Parathyroid adenoma (tissue), 2 donors: ENCODE measurements at regions not wholly inside any gene's neighbourhood (a gene's known extent, or its start where the extent isn't known, plus 50 kb on each side); places are given as distances from the start of the nearest gene placed in this dataset.

Experiments
- H2AFZ ChIP-seq: fragments of 300-600 bp; sonication (generic); one replicate; pipeline ENCODE4 v1.7.0; 2017; ENCODE audit warnings: antibody characterized with exemption, mild to moderate bottlenecking
- H3K27ac ChIP-seq: fragments of 300-600 bp; sonication (generic); one replicate; pipeline ENCODE4 v1.7.0; 2017
- H3K27me3 ChIP-seq: fragments of 300-600 bp; sonication (generic); one replicate; pipeline ENCODE4 v1.7.0; 2017; ENCODE audit warnings: low read length; ENCODE audit not compliant: control insufficient read depth, insufficient read depth
- H3K36me3 ChIP-seq: fragments of 300-600 bp; sonication (generic); one replicate; pipeline ENCODE4 v1.7.0; 2017; ENCODE audit warnings: low read length; ENCODE audit not compliant: control insufficient read depth, insufficient read depth
- H3K4me1 ChIP-seq: fragments of 300-600 bp; sonication (generic); one replicate; pipeline ENCODE4 v1.7.0; 2017; ENCODE audit warnings: control low read depth
- H3K4me2 ChIP-seq: fragments of 300-600 bp; sonication (generic); one replicate; pipeline ENCODE4 v1.7.0; 2017; ENCODE audit warnings: low read length
- H3K4me3 ChIP-seq: fragments of 300-600 bp; sonication (generic); one replicate; pipeline ENCODE4 v1.7.0; 2017; ENCODE audit warnings: low read depth, low read length
- H3K79me2 ChIP-seq: fragments of 300-600 bp; sonication (generic); one replicate; pipeline ENCODE4 v1.7.0; 2017; ENCODE audit warnings: control low read depth
- H3K9ac ChIP-seq: fragments of 300-600 bp; sonication (generic); one replicate; pipeline ENCODE4 v1.7.0; 2017; ENCODE audit warnings: mild to moderate bottlenecking
- H3K9me3 ChIP-seq: fragments of 300-600 bp; sonication (generic); one replicate; pipeline ENCODE4 v1.7.0; 2017; ENCODE audit warnings: low read length; ENCODE audit not compliant: control insufficient read depth
- TF ChIP-seq, protein P1 (sequence below): fragments of 300-600 bp; sonication (generic); IDR thresholded peaks from one replicate; pipeline ENCODE4 v1.7.0; 2017; ENCODE audit warnings: antibody characterized with exemption, mild to moderate bottlenecking
- donor health status: primary hyperparathyroidism.

GRCh38 chr6:91534614-91535013, 947.7 kb upstream of the MAP3K7 start:
- H3K79me2 ChIP-seq: no peaks in the 10 kb centered on the region
- H3K9me3 ChIP-seq: no peaks in the 10 kb centered on the region
- TF ChIP-seq, protein P1, sequence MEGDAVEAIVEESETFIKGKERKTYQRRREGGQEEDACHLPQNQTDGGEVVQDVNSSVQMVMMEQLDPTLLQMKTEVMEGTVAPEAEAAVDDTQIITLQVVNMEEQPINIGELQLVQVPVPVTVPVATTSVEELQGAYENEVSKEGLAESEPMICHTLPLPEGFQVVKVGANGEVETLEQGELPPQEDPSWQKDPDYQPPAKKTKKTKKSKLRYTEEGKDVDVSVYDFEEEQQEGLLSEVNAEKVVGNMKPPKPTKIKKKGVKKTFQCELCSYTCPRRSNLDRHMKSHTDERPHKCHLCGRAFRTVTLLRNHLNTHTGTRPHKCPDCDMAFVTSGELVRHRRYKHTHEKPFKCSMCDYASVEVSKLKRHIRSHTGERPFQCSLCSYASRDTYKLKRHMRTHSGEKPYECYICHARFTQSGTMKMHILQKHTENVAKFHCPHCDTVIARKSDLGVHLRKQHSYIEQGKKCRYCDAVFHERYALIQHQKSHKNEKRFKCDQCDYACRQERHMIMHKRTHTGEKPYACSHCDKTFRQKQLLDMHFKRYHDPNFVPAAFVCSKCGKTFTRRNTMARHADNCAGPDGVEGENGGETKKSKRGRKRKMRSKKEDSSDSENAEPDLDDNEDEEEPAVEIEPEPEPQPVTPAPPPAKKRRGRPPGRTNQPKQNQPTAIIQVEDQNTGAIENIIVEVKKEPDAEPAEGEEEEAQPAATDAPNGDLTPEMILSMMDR: no peak
- no peak overlapping the region for H3K4me2 ChIP-seq
- no peak overlapping the region for H3K4me3 ChIP-seq
- H3K27me3 ChIP-seq: no peaks in the 10 kb centered on the region
- H3K9ac ChIP-seq: no peak overlapping the region
- H3K4me1 ChIP-seq: no peaks in the 10 kb centered on the region
- H2AFZ ChIP-seq: no peak overlapping the region
- H3K27ac ChIP-seq: no peak overlapping the region
- no peaks in the 10 kb centered on the region for H3K36me3 ChIP-seq

DNA sequence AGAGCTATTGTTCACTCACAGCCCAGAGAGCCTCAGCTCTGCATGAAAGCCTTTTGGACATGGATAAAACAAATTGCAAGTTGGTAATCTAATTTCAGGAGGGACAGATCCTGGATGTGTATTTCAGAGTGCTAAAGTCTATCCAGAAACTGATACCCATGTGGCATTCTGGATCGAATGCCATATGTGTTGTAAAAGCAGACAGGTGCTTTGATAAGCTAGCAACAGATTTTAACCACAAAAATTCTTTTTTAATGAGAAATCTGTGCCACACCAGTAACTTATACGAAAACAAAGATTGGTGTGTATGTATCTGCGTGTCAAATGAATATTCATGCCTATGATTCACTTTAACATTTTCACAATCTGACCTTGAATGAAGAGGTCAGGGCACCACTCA, 936.6 kb upstream of the MAP3K7 start:
- no peak overlapping the region for H3K4me2 ChIP-seq
- no peak overlapping the region for H3K27ac ChIP-seq
- H3K9ac ChIP-seq: no peak overlapping the region
- no peaks in the 10 kb centered on the region for H3K9me3 ChIP-seq
- H3K4me3 ChIP-seq: no peak overlapping the region
- no peaks in the 10 kb centered on the region for H3K79me2 ChIP-seq
- no peaks in the 10 kb centered on the region for H3K27me3 ChIP-seq
- no peak overlapping the region for H2AFZ ChIP-seq
- TF ChIP-seq, protein P1: no peak
- H3K4me1 ChIP-seq: no peaks in the 10 kb centered on the region
- no peaks in the 10 kb centered on the region for H3K36me3 ChIP-seq

DNA sequence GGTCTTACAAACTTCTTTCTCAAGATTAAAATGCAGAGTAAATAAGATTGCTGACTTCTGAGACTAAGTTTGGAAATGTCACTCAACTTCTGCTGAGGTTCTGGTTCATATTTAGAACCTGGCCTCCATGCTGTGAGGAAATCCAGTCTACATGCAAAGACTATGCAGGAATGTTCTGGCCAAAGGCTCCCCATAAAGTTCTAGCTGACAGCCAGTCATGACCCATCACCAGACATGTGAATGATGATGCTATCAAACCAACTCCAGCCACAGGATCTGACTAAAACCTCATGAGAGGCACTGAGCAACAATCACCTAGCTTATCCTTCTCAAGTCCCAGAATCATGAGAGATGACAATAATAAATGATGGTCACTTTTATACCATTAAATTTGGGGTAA, 935.1 kb upstream of the MAP3K7 start:
- no peaks in the 10 kb centered on the region for H3K27me3 ChIP-seq
- no peaks in the 10 kb centered on the region for H3K4me1 ChIP-seq
- no peaks in the 10 kb centered on the region for H3K36me3 ChIP-seq
- H3K9me3 ChIP-seq: no peaks in the 10 kb centered on the region
- no peak overlapping the region for H3K4me2 ChIP-seq
- no peak overlapping the region for H3K9ac ChIP-seq
- H2AFZ ChIP-seq: no peak overlapping the region
- H3K4me3 ChIP-seq: no peak overlapping the region
- no peaks in the 10 kb centered on the region for H3K79me2 ChIP-seq
- H3K27ac ChIP-seq: no peak overlapping the region
- TF ChIP-seq, protein P1: no peak

DNA sequence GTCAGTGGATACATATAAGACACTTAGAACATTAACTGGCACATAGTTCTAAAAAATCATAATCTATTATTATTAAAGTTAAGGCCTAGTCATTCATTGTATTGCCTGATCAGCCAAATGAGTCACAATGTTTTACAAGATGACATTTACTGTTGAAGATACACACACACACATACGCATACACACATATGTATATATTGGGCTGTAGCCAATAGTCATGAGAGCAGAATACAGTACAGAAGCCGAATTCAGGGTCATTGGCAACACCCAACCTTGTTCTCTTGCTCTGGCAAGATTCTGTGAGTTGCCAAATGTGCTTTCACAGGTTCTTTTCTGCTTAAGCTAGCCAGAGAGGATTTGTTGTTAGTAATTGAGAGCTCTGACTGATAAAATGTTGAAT, 922.8 kb upstream of the MAP3K7 start:
- no peaks in the 10 kb centered on the region for H3K79me2 ChIP-seq
- H3K27ac ChIP-seq: no peak overlapping the region
- no peak overlapping the region for H3K4me3 ChIP-seq
- H3K4me2 ChIP-seq: no peak overlapping the region
- H3K36me3 ChIP-seq: no peaks in the 10 kb centered on the region
- no peaks in the 10 kb centered on the region for H3K9me3 ChIP-seq
- H2AFZ ChIP-seq: no peak overlapping the region
- H3K27me3 ChIP-seq: no peaks in the 10 kb centered on the region
- TF ChIP-seq, protein P1: no peak
- no peaks in the 10 kb centered on the region for H3K4me1 ChIP-seq
- no peak overlapping the region for H3K9ac ChIP-seq

GRCh38 chr6:91509039-91509438, 922.2 kb upstream of the MAP3K7 start:
- Histone ChIP-seq H3K4me2 (no peak overlapping the region), H3K79me2 (no peaks in the 10 kb centered on the region), H3K36me3 (no peaks in the 10 kb centered on the region), H3K9me3 (no peaks in the 10 kb centered on the region), H3K4me1 (no peaks in the 10 kb centered on the region), H3K27me3 (no peaks in the 10 kb centered on the region), H3K9ac (no peak overlapping the region), H2AFZ (no peak overlapping the region), H3K4me3 (no peak overlapping the region), H3K27ac (no peak overlapping the region)
- TF ChIP-seq, protein P1: no peak
